ENCODE measurements at regions not wholly inside any gene's neighbourhood (a gene's known extent, or its start where the extent isn't known, plus 50 kb on each side); places are given as distances from the start of the nearest gene placed in this dataset.

GRCh38 chr1:90391126-90391525 is 326.0 kb downstream of the BARHL2 start:
- TF ChIP-seq CTCF (IDR thresholded peaks at IDR 0.05; ENCODE audit: insufficient read depth, low read length, poor library complexity, severe bottlenecking) (no peak), EZH2phosphoT487 (conservative IDR thresholded peaks at IDR 0.05; ENCODE audit: low read length) (no peak)

Data from SU-DHL-6 (cell line).